DND-41 (cell line): ENCODE measurements at regions not wholly inside any gene's neighbourhood (a gene's known extent, or its start where the extent isn't known, plus 50 kb on each side); places are given as distances from the start of the nearest gene placed in this dataset.

Experiments
- CTCF ChIP-seq: IDR thresholded peaks from 2 replicates; pipeline ENCODE4 v1.5.1; 2012; ENCODE audit warnings: borderline replicate concordance, low read length, moderate library complexity, mild to moderate bottlenecking; ENCODE audit not compliant: poor library complexity, severe bottlenecking; ENCODE audit errors: extremely low read depth
- EZH2 ChIP-seq: IDR thresholded peaks from 3 replicates; pipeline ENCODE4 v1.6.1; 2012; ENCODE audit warnings: borderline replicate concordance, low read depth, mild to moderate bottlenecking, moderate library complexity, low read length, inconsistent platforms; ENCODE audit not compliant: severe bottlenecking

GRCh38 chr22:48886604-48887393 is 940.9 kb downstream of the BRD1 start:
- TF ChIP-seq CTCF = no peak
- TF ChIP-seq EZH2 = no peak
